Sigmoid colon (tissue), 6 donors: ENCODE measurements at regions not wholly inside any gene's neighbourhood (a gene's known extent, or its start where the extent isn't known, plus 50 kb on each side); places are given as distances from the start of the nearest gene placed in this dataset.

ENCODE experiments used
- DNase-seq: peaks from one replicate; pipeline ENCODE4 v3.0.0-alpha.2; 2019
- H3K27ac ChIP-seq, 4 donors: fragments of 200-600 bp; sonication (generic); one replicate each; pipeline ENCODE4 v1.5.1; 2016 to 2019; ENCODE audit warnings: mild to moderate bottlenecking in 1 of 4
- H3K27me3 ChIP-seq, 3 donors: fragments of 200-600 bp; sonication (generic); one replicate each; pipeline ENCODE4 v1.5.1; 2019; ENCODE audit warnings: mild to moderate bottlenecking in 1 of 3
- H3K36me3 ChIP-seq, 4 donors: fragments of 200-600 bp; sonication (generic); one replicate each; pipeline ENCODE4 v1.5.1; 2016 to 2019
- H3K4me1 ChIP-seq, 4 donors: fragments of 200-600 bp; sonication (generic); one replicate each; pipeline ENCODE4 v1.5.1; 2017 to 2019
- H3K4me3 ChIP-seq, 4 donors: fragments of 200-600 bp; sonication (generic); one replicate each; pipeline ENCODE4 v1.5.1; 2017 to 2019; ENCODE audit warnings: mild to moderate bottlenecking in 2 of 4, moderate library complexity in 1 of 4
- H3K9me3 ChIP-seq, 4 donors: fragments of 200-600 bp in 3 of 4; sonication (generic) in 3 of 4; one replicate each; pipeline versions ENCODE4 v1.5.1 to v1.6.1; 2013 to 2019
- CTCF ChIP-seq, 4 experiments: fragments of 450-650 bp in 3 of 4; fragments of 200-600 bp in 1 of 4; IDR thresholded peaks; one replicate each; pipeline ENCODE4 v1.5.1; 2016 to 2019; ENCODE audit warnings: antibody characterized with exemption in 4 of 4, mild to moderate bottlenecking in 3 of 4, moderate library complexity in 2 of 4
- EP300 ChIP-seq, 4 donors: sonication (generic); formaldehyde crosslinking; IDR thresholded peaks; one replicate each; pipeline ENCODE4 v1.6.1; 2017; ENCODE audit warnings: antibody characterized with exemption in 4 of 4
- POLR2A ChIP-seq, 2 donors: fragments of 450-650 bp; IDR thresholded peaks; one replicate each; pipeline ENCODE4 v1.6.1; 2016; ENCODE audit warnings: antibody characterized with exemption in 2 of 2, mild to moderate bottlenecking in 2 of 2, moderate library complexity in 2 of 2
- POLR2AphosphoS5 ChIP-seq, 4 donors: sonication (generic); formaldehyde crosslinking; IDR thresholded peaks; one replicate each; pipeline ENCODE4 v1.6.1; 2017; ENCODE audit warnings: antibody characterized with exemption in 4 of 4
- WGBS, 2 donors: extraction: QIAGEN DNeasy Blood & Tissue Kit; methylation state at CpG; one replicate each; pipeline ENCODE4 v1.1.7; 2013; 5-methylcytosine and 5-hydroxymethylcytosine counted together
- intact Hi-C: fragments of 100-400 bp; cut with DNase I; formaldehyde crosslinking; loops from one replicate; pipeline ENCODE4 v1.15.1; 2023
- donor health status: healthy with polysubstance abuse.
- donor health status: healthy.

- TF ChIP-seq POLR2A (IDR thresholded peaks at IDR 0.05) (no peak), EP300 (IDR thresholded peaks at IDR 0.05) (no peak), CTCF (IDR thresholded peaks at IDR 0.05) (no peak), POLR2AphosphoS5 (IDR thresholded peaks at IDR 0.05) (no peak)
- H3K4me1 ChIP-seq = no peaks in the 10 kb centered on the region
- H3K9me3 ChIP-seq = no peaks in the 10 kb centered on the region
- 74 to 81% methylated on average over 2 of the region's 2 CpGs for WGBS, 2 donors
- intact Hi-C loops = no loop called here
- DNase-seq = no peak
- no peaks in the 10 kb centered on the region for H3K27me3 ChIP-seq
- H3K36me3 ChIP-seq = no peaks in the 10 kb centered on the region
- H3K4me3 ChIP-seq = no peak overlapping the region
- H3K27ac ChIP-seq = no peak overlapping the region
These were observed 129.6 kb upstream of the GPR149 start for GRCh38 chr3:154559623-154560022.

GRCh38 chr3:154552338-154552737, 122.3 kb upstream of the GPR149 start:
- no peak for TF ChIP-seq POLR2AphosphoS5 (IDR thresholded peaks at IDR 0.05)
- no peak for TF ChIP-seq POLR2A (IDR thresholded peaks at IDR 0.05)
- no peak for TF ChIP-seq CTCF (IDR thresholded peaks at IDR 0.05)
- no peak for TF ChIP-seq EP300 (IDR thresholded peaks at IDR 0.05)
- H3K27ac ChIP-seq = no peak overlapping the region
- 17 to 29% methylated on average over 1 of the region's 1 CpG for WGBS, 2 donors

GRCh38 chr3:154549391-154549790, 119.4 kb upstream of the GPR149 start:
- no peak for TF ChIP-seq POLR2A (IDR thresholded peaks at IDR 0.05)
- 70 to 79% methylated on average over 3 of the region's 3 CpGs for WGBS, 2 donors

More at GRCh38 chr3:154552338-154552737, 122.3 kb upstream of the GPR149 start:
- DNase-seq = no peak
- no peak overlapping the region for H3K4me3 ChIP-seq
- H3K9me3 ChIP-seq = no peaks in the 10 kb centered on the region
- H3K27me3 ChIP-seq = no peaks in the 10 kb centered on the region
- intact Hi-C loops = no loop called here
- no peaks in the 10 kb centered on the region for H3K4me1 ChIP-seq
- H3K36me3 ChIP-seq = no peaks in the 10 kb centered on the region

DNA sequence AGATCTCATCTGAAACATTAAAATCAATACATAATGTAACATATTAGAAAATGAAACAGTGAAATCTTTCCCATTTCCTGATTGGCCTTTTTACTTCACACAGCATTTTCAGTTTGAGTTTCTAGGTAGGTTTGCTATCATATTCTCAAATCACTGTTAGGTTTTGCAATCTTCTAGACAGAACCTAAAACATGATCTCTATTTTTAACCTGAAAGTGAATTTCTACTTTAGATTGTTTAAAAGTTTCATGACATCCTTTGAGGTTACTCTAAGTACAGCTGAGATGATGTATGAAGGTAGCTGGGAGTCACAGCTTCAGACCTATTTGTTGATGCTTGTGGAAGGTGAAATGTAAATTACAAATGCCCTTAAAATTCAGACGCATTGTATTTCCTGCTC, 118.4 kb upstream of the GPR149 start:
- WGBS, 2 donors = 65 to 67% methylated on average over 1 of the region's 1 CpG
- intact Hi-C loops = no loop called here
- Histone ChIP-seq H3K4me1 (no peaks in the 10 kb centered on the region), H3K27ac (no peak overlapping the region), H3K27me3 (no peaks in the 10 kb centered on the region), H3K9me3 (no peaks in the 10 kb centered on the region), H3K36me3 (no peaks in the 10 kb centered on the region), H3K4me3 (no peak overlapping the region)
- no peak for DNase-seq
- TF ChIP-seq POLR2A (IDR thresholded peaks at IDR 0.05) (no peak), CTCF (IDR thresholded peaks at IDR 0.05) (no peak), POLR2AphosphoS5 (IDR thresholded peaks at IDR 0.05) (no peak), EP300 (IDR thresholded peaks at IDR 0.05) (no peak)

More at GRCh38 chr3:154549391-154549790, 119.4 kb upstream of the GPR149 start:
- Histone ChIP-seq H3K36me3 (no peaks in the 10 kb centered on the region), H3K27ac (no peak overlapping the region), H3K27me3 (no peaks in the 10 kb centered on the region), H3K4me3 (no peak overlapping the region), H3K9me3 (no peaks in the 10 kb centered on the region), H3K4me1 (no peaks in the 10 kb centered on the region)
- intact Hi-C loops = no loop called here
- no peak for DNase-seq

DNA sequence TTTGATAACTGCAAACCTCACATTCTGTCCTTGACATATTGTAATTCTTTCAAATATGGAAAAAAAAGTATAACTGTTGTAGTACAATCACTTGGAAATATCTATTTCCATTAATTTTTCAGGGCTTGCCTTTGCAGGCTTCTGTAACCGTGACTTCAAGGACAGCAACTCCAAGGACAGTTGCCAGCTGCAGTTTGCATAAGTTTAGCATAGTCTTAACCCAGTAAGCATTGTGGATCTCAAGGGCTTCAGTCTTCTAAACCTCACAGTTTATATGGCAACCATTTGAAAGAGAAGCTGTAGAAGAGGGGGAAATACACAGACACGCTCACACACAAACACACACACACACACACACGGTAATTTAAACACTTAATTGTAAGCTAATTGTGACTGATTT, 112.8 kb upstream of the GPR149 start:
- 62 to 75% methylated on average over 3 of the region's 3 CpGs for WGBS, 2 donors
- H3K4me3 ChIP-seq = no peak overlapping the region
- TF ChIP-seq EP300 (IDR thresholded peaks at IDR 0.05) = no peak
- H3K27me3 ChIP-seq = no peaks in the 10 kb centered on the region
- no peaks in the 10 kb centered on the region for H3K36me3 ChIP-seq
- H3K9me3 ChIP-seq = no peaks in the 10 kb centered on the region
- H3K4me1 ChIP-seq = no peaks in the 10 kb centered on the region
- no peak overlapping the region for H3K27ac ChIP-seq
- intact Hi-C loops = no loop called here
- DNase-seq = no peak

GRCh38 chr3:154540950-154541604, 111.1 kb upstream of the GPR149 start:
- intact Hi-C loops = no loop called here
- no peaks in the 10 kb centered on the region for H3K9me3 ChIP-seq
- 77 to 84% methylated on average over 2 of the region's 2 CpGs for whole genome bisulfite sequencing, 2 donors
- no peaks in the 10 kb centered on the region for H3K27me3 ChIP-seq
- H3K36me3 ChIP-seq = no peaks in the 10 kb centered on the region
- DNase-seq = no peak
- no peak overlapping the region for H3K27ac ChIP-seq
- H3K4me1 ChIP-seq = no peaks in the 10 kb centered on the region
- TF ChIP-seq EP300 (IDR thresholded peaks at IDR 0.05) = no peak
- TF ChIP-seq POLR2A (IDR thresholded peaks at IDR 0.05) = no peak
- no peak for TF ChIP-seq POLR2AphosphoS5 (IDR thresholded peaks at IDR 0.05)
- TF ChIP-seq CTCF (IDR thresholded peaks at IDR 0.05) = no peak
- H3K4me3 ChIP-seq = no peak overlapping the region
